GM19463 (cell line): ENCODE measurements at regions not wholly inside any gene's neighbourhood (a gene's known extent, or its start where the extent isn't known, plus 50 kb on each side); places are given as distances from the start of the nearest gene placed in this dataset.

ENCODE experiments used
- ATAC-seq: cut with Tn5 transposase; IDR thresholded peaks from one replicate; pipeline ENCODE4 v1.9.1; 2021; ENCODE audit warnings: mild to moderate bottlenecking, moderate library complexity; ENCODE audit not compliant: unreplicated experiment

GRCh38 chr16:86052115-86052670, 153.2 kb downstream of the IRF8 start:
- ATAC-seq = no peak

DNA sequence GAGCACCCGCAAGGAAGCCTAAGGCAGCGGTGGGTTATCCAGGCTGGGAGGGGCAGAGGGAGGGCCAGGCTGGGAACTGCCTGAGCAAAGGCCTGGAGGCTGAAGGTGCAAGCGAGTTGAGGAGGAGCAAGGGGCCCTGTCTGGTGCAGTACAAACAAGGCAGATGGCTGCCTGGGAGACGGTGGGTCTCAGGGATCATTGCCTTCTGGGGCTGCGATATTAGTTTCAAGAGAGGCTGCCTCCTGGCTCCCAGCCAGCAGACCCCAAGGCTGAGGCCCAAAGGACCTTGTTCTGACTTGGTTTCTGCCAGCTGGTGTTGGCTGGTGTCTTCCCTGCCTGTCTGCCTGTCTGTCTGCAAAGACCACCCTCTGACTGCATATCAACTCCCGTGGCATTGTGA, 154.0 kb downstream of the IRF8 start:
- ATAC-seq = no peak

- ATAC-seq = no peak
These were observed 160.6 kb downstream of the IRF8 start for GRCh38 chr16:86059253-86060171.

DNA sequence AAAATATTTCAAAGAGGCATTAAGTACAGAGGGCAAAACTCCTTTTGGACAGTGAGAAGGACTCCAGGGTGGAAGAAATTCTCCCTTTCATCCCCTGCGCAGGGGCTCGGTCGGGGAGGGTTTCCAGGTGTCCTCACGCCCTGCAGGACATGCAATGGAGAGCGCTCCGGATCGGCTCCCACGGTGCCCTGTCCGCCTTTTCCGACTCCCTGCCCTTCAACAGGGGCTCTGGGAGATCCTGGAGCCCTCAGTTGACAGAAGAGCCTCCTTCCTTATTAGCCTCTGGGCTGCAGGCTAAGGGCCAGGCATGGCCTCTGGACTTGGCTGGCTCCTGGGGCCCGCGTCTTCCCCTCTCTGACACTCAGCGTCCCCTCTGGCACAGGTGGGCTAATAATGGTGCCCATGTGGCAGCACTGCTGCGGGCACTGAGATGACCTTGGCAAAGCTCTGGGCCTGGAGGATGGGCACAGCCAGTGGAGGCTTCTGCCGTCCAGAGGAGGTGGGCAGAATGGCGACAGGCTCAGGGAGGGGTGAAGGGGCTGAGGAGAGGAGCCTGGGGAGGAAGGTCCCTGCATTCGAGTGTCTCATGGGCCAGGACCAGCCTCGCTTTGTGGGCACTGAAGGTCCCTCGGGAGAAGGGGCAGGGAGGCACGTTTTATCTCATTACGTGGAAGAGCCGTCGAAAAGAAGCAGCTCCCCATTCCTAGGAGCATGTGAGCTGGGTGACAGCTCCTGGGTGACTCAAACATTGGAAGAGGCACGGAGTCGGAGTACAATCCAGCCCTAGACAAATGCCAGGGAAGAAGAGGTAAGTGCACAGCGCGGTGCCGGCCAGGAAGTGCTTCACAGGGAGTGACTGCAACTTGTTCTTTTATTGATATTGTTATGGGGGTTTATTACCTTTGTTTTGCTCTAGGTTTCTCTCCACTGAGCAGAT, 161.7 kb downstream of the IRF8 start:
- ATAC-seq = no peak

DNA sequence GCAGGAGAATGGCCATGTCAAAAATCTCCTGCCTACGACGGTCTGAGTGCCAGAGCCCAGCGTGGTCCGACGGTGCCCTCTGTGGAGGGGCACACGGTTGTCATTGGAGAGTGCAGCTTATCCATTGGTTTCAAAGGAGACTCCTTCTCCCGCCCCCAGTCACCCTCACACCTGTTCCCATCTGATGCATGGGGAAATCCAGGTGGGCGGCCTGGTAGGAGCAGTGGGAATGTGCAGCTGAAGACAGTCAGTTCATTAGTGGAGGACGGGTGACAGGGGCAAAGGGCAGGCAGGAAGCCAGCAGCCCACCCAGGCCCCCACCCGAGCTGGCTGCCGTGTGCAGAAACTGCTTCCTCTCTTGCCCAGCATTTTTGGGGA, 162.3 kb downstream of the IRF8 start:
- no peak for ATAC-seq

DNA sequence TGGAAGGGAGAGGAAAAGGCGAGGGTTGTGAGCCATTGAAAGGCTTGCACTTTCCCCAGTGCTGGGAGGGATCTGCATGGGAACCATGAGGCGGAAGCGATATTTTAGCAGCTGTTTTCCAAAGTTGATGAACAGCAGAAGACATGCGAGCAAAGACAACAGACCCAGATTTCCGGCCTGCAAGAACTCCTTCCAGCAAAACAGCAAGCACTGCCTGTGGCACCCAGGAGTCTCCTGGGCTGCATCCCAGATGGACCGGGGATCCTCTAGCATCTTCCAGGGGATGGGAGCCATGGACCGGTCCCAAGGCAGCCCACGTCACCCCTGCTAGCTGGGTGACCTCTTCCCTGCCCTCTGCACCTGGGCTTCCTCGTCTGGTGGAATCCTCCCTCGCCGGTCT, 162.8 kb downstream of the IRF8 start:
- ATAC-seq = no peak

- ATAC-seq = no peak
These were observed 163.5 kb downstream of the IRF8 start for GRCh38 chr16:86062271-86062965.

GRCh38 chr16:86063760-86064405, 164.9 kb downstream of the IRF8 start:
- no peak for ATAC-seq

GRCh38 chr16:86064431-86065250, 165.7 kb downstream of the IRF8 start:
- no peak for ATAC-seq

DNA sequence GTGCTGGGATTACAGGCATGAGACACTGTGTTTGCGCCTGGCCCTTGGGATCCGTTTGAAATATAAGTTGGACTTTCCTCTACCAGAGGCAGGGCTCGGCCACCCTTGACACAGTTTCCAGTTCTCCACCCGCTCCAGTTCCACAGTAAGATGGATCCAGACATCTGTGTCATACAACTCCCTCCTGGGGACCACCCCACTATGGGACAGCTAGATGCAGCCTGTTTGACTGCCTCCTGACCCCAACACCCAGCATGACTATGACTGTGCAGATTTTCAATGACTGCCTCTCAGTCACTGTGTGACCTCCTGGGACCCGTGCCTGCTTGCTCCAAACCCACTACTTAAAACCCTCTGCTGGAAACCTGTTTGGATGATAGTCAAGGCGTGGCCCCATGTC, 166.7 kb downstream of the IRF8 start:
- ATAC-seq = no peak

- ATAC-seq = no peak
These were observed 167.8 kb downstream of the IRF8 start for GRCh38 chr16:86066811-86067210.

DNA sequence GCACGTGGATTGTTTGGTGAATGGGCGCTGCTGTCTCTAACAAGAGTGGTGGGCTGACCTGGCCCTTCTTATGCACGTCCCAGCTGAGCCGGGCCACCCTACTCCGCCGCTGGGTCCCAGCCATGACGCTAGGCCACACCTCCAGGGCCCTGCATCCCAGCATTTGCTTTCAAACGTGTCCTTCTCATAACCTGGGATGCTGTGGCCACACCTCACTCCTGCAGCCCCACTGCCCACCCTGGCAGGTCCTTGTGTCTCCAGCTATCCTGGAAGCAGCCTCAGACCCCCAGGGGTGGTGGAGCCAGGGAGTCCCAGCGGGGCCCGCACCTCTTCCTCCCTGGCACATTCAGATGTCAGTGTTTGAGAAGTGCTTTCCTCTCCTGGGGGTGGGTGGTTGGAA, 168.6 kb downstream of the IRF8 start:
- no peak for ATAC-seq

GRCh38 chr16:86067936-86068335, 169.0 kb downstream of the IRF8 start:
- no peak for ATAC-seq

DNA sequence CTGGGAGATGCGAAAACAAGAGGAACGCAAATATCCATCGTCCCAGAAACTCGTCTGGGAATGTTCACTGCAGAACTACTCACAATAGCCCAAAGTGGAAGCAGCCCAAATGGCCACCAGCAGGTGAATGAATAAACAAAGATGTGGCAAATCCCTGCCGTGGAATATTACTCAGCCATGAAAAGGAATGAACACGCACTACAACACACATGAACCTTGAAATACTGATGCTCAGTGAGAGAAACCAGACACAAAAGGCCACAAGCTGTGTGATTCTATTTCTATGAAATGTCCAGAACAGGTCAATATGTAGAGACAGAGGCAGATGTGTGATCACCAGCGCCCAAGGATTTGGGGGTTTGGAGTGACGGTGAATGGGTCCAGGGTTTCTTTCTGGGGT, 169.8 kb downstream of the IRF8 start:
- ATAC-seq = no peak

- no peak for ATAC-seq
These were observed 170.9 kb downstream of the IRF8 start for GRCh38 chr16:86069736-86070298.

DNA sequence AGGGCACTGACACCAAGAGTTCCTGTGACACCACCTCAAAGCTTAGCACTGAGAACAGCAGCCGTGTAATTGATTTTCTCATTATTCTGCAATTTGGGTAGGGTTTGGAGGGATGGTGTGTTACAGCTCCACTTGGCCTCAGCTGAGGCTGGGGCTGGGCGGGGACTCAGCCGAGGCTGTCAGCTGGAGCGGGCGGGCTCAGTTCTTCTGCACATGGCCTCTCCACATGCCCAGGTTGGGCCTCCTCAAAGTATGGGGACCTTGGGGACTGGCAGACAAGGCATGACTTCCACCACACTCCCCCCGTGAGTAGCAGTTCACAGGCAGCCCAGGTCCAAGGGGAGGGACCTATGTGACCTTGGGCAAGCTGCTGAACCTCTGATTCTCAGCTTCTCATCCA, 171.5 kb downstream of the IRF8 start:
- no peak for ATAC-seq

DNA sequence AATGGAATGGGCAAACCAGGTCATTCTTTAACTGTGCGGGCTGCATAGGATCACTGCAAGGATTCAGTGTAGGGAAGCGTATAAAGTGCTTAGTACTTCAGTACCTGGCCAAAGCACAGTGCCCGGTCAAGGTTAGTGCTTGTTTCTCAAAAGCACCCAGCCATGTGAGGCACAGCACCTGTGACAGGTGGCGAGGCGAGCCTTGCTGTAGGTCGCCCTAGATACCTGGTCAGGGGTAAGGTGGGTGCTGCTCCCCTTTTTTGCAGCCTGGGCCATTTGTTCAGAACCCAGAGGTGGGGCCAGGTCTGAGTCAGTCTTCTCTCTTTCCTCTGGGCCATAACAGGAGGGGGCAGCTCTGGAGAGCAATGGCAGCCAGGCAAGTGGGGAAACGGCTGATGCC, 172.0 kb downstream of the IRF8 start:
- ATAC-seq = no peak

- ATAC-seq = no peak
These were observed 172.8 kb downstream of the IRF8 start for GRCh38 chr16:86071611-86072240.
